Fibroblast of skin of back (primary cell): ENCODE measurements at regions not wholly inside any gene's neighbourhood (a gene's known extent, or its start where the extent isn't known, plus 50 kb on each side); places are given as distances from the start of the nearest gene placed in this dataset.

Experiments
- DNase-seq: peaks from one replicate; pipeline ENCODE4 v3.0.0-alpha.2; 2013

DNA sequence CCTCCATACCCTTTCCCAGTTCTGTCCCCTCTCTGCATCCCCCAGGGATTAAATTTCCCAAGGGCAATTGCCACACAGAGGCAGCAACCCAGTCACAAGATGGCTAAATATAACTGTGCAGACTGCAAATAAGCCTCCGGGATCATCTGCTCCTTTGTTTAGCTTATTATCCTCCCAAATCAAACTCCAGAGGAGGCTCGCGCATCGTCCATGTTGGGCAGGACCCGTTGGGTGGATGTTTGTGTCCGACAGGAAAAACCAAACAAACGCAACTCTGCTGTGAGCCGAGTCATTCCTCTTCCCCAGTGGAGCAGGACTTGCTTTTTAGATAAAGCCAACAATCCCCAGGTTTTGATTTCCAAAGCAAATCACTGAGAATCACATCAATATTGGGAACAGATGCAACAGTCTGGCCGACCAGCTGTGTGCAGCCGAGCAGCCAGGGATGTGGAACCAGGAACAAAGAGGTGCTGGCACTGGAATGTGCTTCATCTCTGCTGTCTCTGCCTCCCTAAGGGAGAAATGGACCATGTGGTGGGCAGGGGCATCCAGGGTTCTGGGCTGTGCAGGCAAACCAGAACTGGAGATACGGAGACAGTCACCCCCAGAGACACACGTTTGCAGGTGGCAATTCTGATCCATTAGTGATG lies 89.8 kb downstream of the PTTG1 start:
- DNase-seq: no peak
